Activated T-cell treated with anti-CD3 and anti-CD28 coated beads for 4 hours (primary cell): ENCODE measurements at regions not wholly inside any gene's neighbourhood (a gene's known extent, or its start where the extent isn't known, plus 50 kb on each side); places are given as distances from the start of the nearest gene placed in this dataset.
"Not testable (repeated sequence)": the region's sequence is repeated elsewhere in the genome, so short reads cannot be mapped to it uniquely, and the experiment has no call there.

Experiments
- DNase-seq: peaks from one replicate; pipeline ENCODE4 v3.0.0-alpha.2; 2020

- no peak for DNase-seq
Observed at GRCh38 chr12:45490232-45490881, 239.1 kb upstream of the ARID2 start.

- no peak for DNase-seq
Observed at GRCh38 chr12:45494279-45494678, 235.2 kb upstream of the ARID2 start.

- no peak for DNase-seq
Observed at GRCh38 chr12:45498645-45499044, 230.9 kb upstream of the ARID2 start.

- no peak for DNase-seq
Observed at GRCh38 chr12:45502481-45503128, 226.9 kb upstream of the ARID2 start.

GRCh38 chr12:45503899-45504298, 225.6 kb upstream of the ARID2 start:
- DNase-seq, result no peak

- no peak for DNase-seq
Observed at GRCh38 chr12:45504316-45505010, 225.0 kb upstream of the ARID2 start.

- DNase-seq, result no peak
Observed at GRCh38 chr12:45509187-45509586, 220.3 kb upstream of the ARID2 start.

- DNase-seq, result no peak
Observed at GRCh38 chr12:45509621-45510020, 219.9 kb upstream of the ARID2 start.

- DNase-seq, result no peak
Observed at GRCh38 chr12:45517381-45517780, 212.1 kb upstream of the ARID2 start.

GRCh38 chr12:45518291-45519235, 210.9 kb upstream of the ARID2 start:
- peak; percentile 27 for DNase-seq

GRCh38 chr12:45522227-45522626, 207.3 kb upstream of the ARID2 start:
- no peak for DNase-seq

- DNase-seq, result not testable (repeated sequence)
Observed at GRCh38 chr12:45526823-45527222, 202.7 kb upstream of the ARID2 start.

- DNase-seq, result no peak
Observed at GRCh38 chr12:45532113-45532512, 197.4 kb upstream of the ARID2 start.

- no peak for DNase-seq
Observed at GRCh38 chr12:45535610-45536180, 193.8 kb upstream of the ARID2 start.

GRCh38 chr12:45536284-45536683, 193.2 kb upstream of the ARID2 start:
- DNase-seq, result no peak

GRCh38 chr12:45540661-45541341, 188.7 kb upstream of the ARID2 start:
- no peak for DNase-seq

GRCh38 chr12:45543887-45544286, 185.6 kb upstream of the ARID2 start:
- peak; percentile 17 for DNase-seq

- no peak for DNase-seq
Observed at GRCh38 chr12:45546545-45546944, 183.0 kb upstream of the ARID2 start.

- DNase-seq, result no peak
Observed at GRCh38 chr12:45547132-45547531, 182.4 kb upstream of the ARID2 start.

- DNase-seq, result no peak
Observed at GRCh38 chr12:45547822-45548221, 181.7 kb upstream of the ARID2 start.

- DNase-seq, result no peak
Observed at GRCh38 chr12:45548426-45548825, 181.1 kb upstream of the ARID2 start.

GRCh38 chr12:45549337-45549902, 180.1 kb upstream of the ARID2 start:
- no peak for DNase-seq
